ENCODE measurements at regions not wholly inside any gene's neighbourhood (a gene's known extent, or its start where the extent isn't known, plus 50 kb on each side); places are given as distances from the start of the nearest gene placed in this dataset.

DNA sequence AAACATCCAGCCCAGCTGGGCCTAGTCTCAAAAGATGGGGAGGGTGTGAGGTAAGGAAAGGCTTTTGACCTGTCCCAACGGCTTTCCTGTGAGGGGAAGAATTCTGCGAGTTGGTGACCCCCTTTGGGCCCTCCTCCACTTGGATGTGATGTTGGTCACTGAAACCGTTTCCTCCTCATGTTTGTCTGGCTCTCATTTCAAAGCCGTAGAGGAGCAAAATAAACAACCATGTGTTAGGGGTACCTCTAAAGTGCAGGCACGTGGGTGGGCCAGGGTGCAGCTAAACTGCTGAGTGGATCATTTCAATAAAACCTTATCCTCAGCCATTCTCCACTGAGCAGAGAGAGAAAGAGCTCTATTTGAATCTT is 84.3 kb upstream of the MELK start:
- TF ChIP-seq, protein P1, sequence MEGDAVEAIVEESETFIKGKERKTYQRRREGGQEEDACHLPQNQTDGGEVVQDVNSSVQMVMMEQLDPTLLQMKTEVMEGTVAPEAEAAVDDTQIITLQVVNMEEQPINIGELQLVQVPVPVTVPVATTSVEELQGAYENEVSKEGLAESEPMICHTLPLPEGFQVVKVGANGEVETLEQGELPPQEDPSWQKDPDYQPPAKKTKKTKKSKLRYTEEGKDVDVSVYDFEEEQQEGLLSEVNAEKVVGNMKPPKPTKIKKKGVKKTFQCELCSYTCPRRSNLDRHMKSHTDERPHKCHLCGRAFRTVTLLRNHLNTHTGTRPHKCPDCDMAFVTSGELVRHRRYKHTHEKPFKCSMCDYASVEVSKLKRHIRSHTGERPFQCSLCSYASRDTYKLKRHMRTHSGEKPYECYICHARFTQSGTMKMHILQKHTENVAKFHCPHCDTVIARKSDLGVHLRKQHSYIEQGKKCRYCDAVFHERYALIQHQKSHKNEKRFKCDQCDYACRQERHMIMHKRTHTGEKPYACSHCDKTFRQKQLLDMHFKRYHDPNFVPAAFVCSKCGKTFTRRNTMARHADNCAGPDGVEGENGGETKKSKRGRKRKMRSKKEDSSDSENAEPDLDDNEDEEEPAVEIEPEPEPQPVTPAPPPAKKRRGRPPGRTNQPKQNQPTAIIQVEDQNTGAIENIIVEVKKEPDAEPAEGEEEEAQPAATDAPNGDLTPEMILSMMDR (conservative IDR thresholded peaks at IDR 0.05) = no peak
- TF ChIP-seq EZH2 (IDR thresholded peaks at IDR 0.05; ENCODE audit: low read depth) = no peak

Data from PC-9 (cell line).